ENCODE measurements at regions not wholly inside any gene's neighbourhood (a gene's known extent, or its start where the extent isn't known, plus 50 kb on each side); places are given as distances from the start of the nearest gene placed in this dataset.

GRCh38 chr16:51290442-51291285, 139.6 kb upstream of the SALL1 start:
- H3K4me1 ChIP-seq, result no peaks in the 10 kb centered on the region
- DNase-seq, result no peak
- H3K27ac ChIP-seq, result no peak overlapping the region
- H3K4me3 ChIP-seq, result no peak overlapping the region
- no peaks in the 10 kb centered on the region for H3K36me3 ChIP-seq
- WGBS, 2 donors (ENCODE audit: low coverage in 1 of 2), result 44 to 71% methylated on average over 3 to 4 of the region's 4 CpGs
- TF ChIP-seq POLR2A (IDR thresholded peaks at IDR 0.05) (no peak), CTCF (IDR thresholded peaks at IDR 0.05) (no peak), POLR2AphosphoS5 (IDR thresholded peaks at IDR 0.05) (no peak), EP300 (IDR thresholded peaks at IDR 0.05; ENCODE audit: low read depth) (no peak)
- intact Hi-C loops (cut with DNase I; ENCODE audit: low total_unique reads), result no loop called here
- H3K9me3 ChIP-seq, result no peaks in the 10 kb centered on the region
- in situ Hi-C loops (cut with MboI; ENCODE audit: low pct_ligation_motif_present in 1 of 4, low pct_unique_long_range_greater_than_20kb in 1 of 4, low sequenced_read_pairs in 3 of 4), result no loop called here
- no peaks in the 10 kb centered on the region for H3K27me3 ChIP-seq

- no peak overlapping the region for H3K27ac ChIP-seq
- 23 to 36% methylated on average over 3 of the region's 3 CpGs for WGBS, 2 donors (ENCODE audit: low coverage in 1 of 2)
- no peaks in the 10 kb centered on the region for H3K4me1 ChIP-seq
- H3K4me3 ChIP-seq, result no peak overlapping the region
- no peak for TF ChIP-seq CTCF (IDR thresholded peaks at IDR 0.05)
- TF ChIP-seq POLR2AphosphoS5 (IDR thresholded peaks at IDR 0.05), result no peak
- no peak for TF ChIP-seq EP300 (IDR thresholded peaks at IDR 0.05; ENCODE audit: low read depth)
- no peak for TF ChIP-seq POLR2A (IDR thresholded peaks at IDR 0.05)
- DNase-seq, result no peak
- in situ Hi-C loops (cut with MboI; ENCODE audit: low pct_ligation_motif_present in 1 of 4, low pct_unique_long_range_greater_than_20kb in 1 of 4, low sequenced_read_pairs in 3 of 4) (no loop called here), intact Hi-C loops (cut with DNase I; ENCODE audit: low total_unique reads) (no loop called here)
- H3K36me3 ChIP-seq, result no peaks in the 10 kb centered on the region
- H3K9me3 ChIP-seq, result no peaks in the 10 kb centered on the region
- H3K27me3 ChIP-seq, result no peaks in the 10 kb centered on the region
Measured at GRCh38 chr16:51289336-51289735, 138.3 kb upstream of the SALL1 start.

GRCh38 chr16:51287121-51287755, 136.2 kb upstream of the SALL1 start:
- no peak for TF ChIP-seq EP300 (IDR thresholded peaks at IDR 0.05; ENCODE audit: low read depth)
- no peak for TF ChIP-seq POLR2A (IDR thresholded peaks at IDR 0.05)
- 58 to 60% methylated on average over 1 to 14 of the region's 14 CpGs for WGBS, 2 donors (ENCODE audit: low coverage in 1 of 2)
- Histone ChIP-seq H3K36me3 (no peaks in the 10 kb centered on the region), H3K9me3 (no peaks in the 10 kb centered on the region), H3K27me3 (no peaks in the 10 kb centered on the region), H3K4me3 (no peak overlapping the region), H3K4me1 (no peaks in the 10 kb centered on the region), H3K27ac (no peak overlapping the region)
- intact Hi-C loops (cut with DNase I; ENCODE audit: low total_unique reads) (no loop called here), in situ Hi-C loops (cut with MboI; ENCODE audit: low pct_ligation_motif_present in 1 of 4, low pct_unique_long_range_greater_than_20kb in 1 of 4, low sequenced_read_pairs in 3 of 4) (no loop called here)
- no peak for DNase-seq

- H3K27ac ChIP-seq, result no peak overlapping the region
- no peaks in the 10 kb centered on the region for H3K4me1 ChIP-seq
- H3K4me3 ChIP-seq, result no peak overlapping the region
- in situ Hi-C loops (cut with MboI; ENCODE audit: low pct_ligation_motif_present in 1 of 4, low pct_unique_long_range_greater_than_20kb in 1 of 4, low sequenced_read_pairs in 3 of 4) (no loop called here), intact Hi-C loops (cut with DNase I; ENCODE audit: low total_unique reads) (no loop called here)
- TF ChIP-seq CTCF (IDR thresholded peaks at IDR 0.05) (no peak), EP300 (IDR thresholded peaks at IDR 0.05; ENCODE audit: low read depth) (no peak), POLR2A (IDR thresholded peaks at IDR 0.05) (no peak), POLR2AphosphoS5 (IDR thresholded peaks at IDR 0.05) (no peak)
- no peak for DNase-seq
- no peaks in the 10 kb centered on the region for H3K36me3 ChIP-seq
- H3K27me3 ChIP-seq, result no peaks in the 10 kb centered on the region
- WGBS, 2 donors (ENCODE audit: low coverage in 1 of 2), result 88% methylated on average over 5 of the region's 5 CpGs; no CpG with 5 or more reads in 1 of the 2 donors
- H3K9me3 ChIP-seq, result no peaks in the 10 kb centered on the region
Measured at GRCh38 chr16:51286272-51286671, 135.2 kb upstream of the SALL1 start.

Data from transverse colon (tissue), 4 donors.